ENCODE measurements at regions not wholly inside any gene's neighbourhood (a gene's known extent, or its start where the extent isn't known, plus 50 kb on each side); places are given as distances from the start of the nearest gene placed in this dataset.
A peak's percentile ranks its signal among the peaks of the same experiment; 100 is the strongest.

DNA sequence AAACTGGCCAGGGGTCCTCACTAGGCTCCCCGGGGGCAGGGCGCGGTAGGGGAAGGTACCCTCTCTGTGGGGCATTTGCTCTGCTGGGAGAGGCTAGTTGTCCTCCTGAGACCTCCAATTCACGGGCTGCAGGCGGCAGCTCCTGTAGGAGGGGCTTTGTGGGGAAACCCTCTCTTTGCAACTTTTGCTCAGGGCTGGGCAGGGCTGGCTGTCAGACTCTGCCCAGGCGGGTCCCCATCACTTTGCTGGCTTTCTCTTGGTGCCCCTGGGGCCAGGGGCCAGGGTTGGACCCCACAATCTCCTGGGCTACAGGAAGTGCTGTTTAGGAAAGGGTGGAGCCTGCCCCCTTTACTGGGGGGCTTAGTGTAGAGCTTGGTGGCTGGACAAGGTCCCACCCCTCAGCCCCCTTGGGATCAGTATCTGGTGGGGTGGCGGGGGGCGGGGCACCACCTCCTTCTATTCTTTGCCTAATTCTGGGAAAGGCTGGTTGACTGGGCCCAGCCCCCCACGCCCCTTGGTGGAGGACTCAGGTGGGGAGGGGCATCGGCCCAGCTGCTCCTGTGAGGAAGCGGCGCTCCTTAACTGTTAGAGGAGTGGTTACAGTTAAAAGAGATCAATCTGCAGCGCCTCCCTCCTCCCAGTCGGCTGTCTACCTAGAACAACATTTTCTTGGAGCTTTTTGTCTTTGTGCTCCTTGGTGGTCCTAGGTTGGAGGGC is 918.7 kb downstream of the AACS start:
- H3K4me1 ChIP-seq (replicated peaks; ENCODE audit: insufficient read depth): 0 out of 2 replicates have a peak, but pooled peaks cover 8% of the 10 kb centered on the region
- H3K4me3 ChIP-seq: peak overlapping the region; percentile 64
- H3K4me2 ChIP-seq: peak overlapping the region; percentile 79
- peak overlapping the region; percentile 83 for H2AFZ ChIP-seq
- ChIA-PET CTCF (interaction anchor here (0.6 kb wide), 2 partner anchors 22 to 658 kb away, joined by 3 to 7 read pairs; no protein-coding TSS in a partner anchor), POLR2A (ENCODE audit: unreplicated experiment) (interaction anchor here (0.6 kb wide), 1 partner anchor 40 kb away, joined by 3 read pairs; no protein-coding TSS in a partner anchor)
- intact Hi-C loops (cut with micrococcal nuclease; ENCODE audit: unreplicated experiment): loop anchor here (1.0 kb wide), 2 partner anchors 67 to 788 kb away; no protein-coding TSS in a partner anchor
- no peaks in the 10 kb centered on the region for H3K79me2 ChIP-seq (ENCODE audit: low read depth)
- peak overlapping the region; percentile 63 for H3K27ac ChIP-seq
- no peaks in the 10 kb centered on the region for H3K9me3 ChIP-seq (ENCODE audit: insufficient read depth, low read depth)
- peaks cover 5% of the 10 kb centered on the region; the same call in 1 of the 2 replicates for H3F3A ChIP-seq (ENCODE audit: insufficient read depth, low read depth)
- no peaks in the 10 kb centered on the region for H3K27me3 ChIP-seq (ENCODE audit: insufficient read depth, low read depth)
- H3K9me2 ChIP-seq (ENCODE audit: insufficient read depth): no peaks in the 10 kb centered on the region; the same call in 1 of the 2 replicates
- TSS peak; percentile 54 for BruUV-seq (replicated peaks)
- DNase-seq: peak in 1 of 2 experiments; percentile 20
- H3K36me3 ChIP-seq (ENCODE audit: low read depth): no peaks in the 10 kb centered on the region
- TF ChIP-seq EZH2 (IDR thresholded peaks at IDR 0.05; ENCODE audit: low read depth): no peak
- TF ChIP-seq, protein P1, sequence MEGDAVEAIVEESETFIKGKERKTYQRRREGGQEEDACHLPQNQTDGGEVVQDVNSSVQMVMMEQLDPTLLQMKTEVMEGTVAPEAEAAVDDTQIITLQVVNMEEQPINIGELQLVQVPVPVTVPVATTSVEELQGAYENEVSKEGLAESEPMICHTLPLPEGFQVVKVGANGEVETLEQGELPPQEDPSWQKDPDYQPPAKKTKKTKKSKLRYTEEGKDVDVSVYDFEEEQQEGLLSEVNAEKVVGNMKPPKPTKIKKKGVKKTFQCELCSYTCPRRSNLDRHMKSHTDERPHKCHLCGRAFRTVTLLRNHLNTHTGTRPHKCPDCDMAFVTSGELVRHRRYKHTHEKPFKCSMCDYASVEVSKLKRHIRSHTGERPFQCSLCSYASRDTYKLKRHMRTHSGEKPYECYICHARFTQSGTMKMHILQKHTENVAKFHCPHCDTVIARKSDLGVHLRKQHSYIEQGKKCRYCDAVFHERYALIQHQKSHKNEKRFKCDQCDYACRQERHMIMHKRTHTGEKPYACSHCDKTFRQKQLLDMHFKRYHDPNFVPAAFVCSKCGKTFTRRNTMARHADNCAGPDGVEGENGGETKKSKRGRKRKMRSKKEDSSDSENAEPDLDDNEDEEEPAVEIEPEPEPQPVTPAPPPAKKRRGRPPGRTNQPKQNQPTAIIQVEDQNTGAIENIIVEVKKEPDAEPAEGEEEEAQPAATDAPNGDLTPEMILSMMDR (conservative IDR thresholded peaks at IDR 0.05): no peak
- no peaks in the 10 kb centered on the region for H4K20me1 ChIP-seq (ENCODE audit: insufficient read depth)

DNA sequence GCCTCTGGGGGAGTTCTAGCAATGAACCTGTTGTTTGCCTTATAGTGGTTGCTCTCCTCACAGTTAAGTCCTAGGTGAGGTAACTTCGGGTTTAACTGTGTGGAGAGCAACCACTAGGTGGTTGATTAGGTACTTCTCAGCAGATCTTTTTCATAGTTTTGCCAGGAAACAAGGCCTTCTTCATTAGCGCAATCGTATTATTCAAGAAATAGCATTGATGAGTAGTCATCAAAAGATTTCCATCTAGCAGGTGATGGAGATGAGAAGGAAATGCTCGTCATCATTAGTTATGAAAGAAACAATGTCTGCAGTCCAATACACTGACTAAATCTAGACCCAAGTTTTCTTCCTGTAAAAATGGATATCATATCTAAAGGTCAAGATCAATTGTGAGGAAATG is 923.3 kb downstream of the AACS start:
- no peaks in the 10 kb centered on the region for H3K79me2 ChIP-seq (ENCODE audit: low read depth)
- no peaks in the 10 kb centered on the region for H3K27me3 ChIP-seq (ENCODE audit: insufficient read depth, low read depth)
- intact Hi-C loops (cut with micrococcal nuclease; ENCODE audit: unreplicated experiment): no loop called here
- TF ChIP-seq, protein P1 (conservative IDR thresholded peaks at IDR 0.05): no peak
- no peak for TF ChIP-seq EZH2 (IDR thresholded peaks at IDR 0.05; ENCODE audit: low read depth)
- no peak overlapping the region for H2AFZ ChIP-seq
- ChIA-PET POLR2A (ENCODE audit: unreplicated experiment) (no interaction called here), CTCF (no interaction called here)
- 0 out of 2 replicates have a peak, but pooled peaks cover 4% of the 10 kb centered on the region for H3K9me3 ChIP-seq (ENCODE audit: insufficient read depth, low read depth)
- no peaks in the 10 kb centered on the region for H3K4me1 ChIP-seq (replicated peaks; ENCODE audit: insufficient read depth)
- H4K20me1 ChIP-seq (ENCODE audit: insufficient read depth): no peaks in the 10 kb centered on the region
- peaks cover 5% of the 10 kb centered on the region; the same call in 1 of the 2 replicates for H3F3A ChIP-seq (ENCODE audit: insufficient read depth, low read depth)
- no peak overlapping the region for H3K4me3 ChIP-seq
- peak in 1 of 2 experiments; percentile 55 for DNase-seq
- H3K9me2 ChIP-seq (ENCODE audit: insufficient read depth): no peaks in the 10 kb centered on the region; the same call in 1 of the 2 replicates
- no peaks in the 10 kb centered on the region for H3K36me3 ChIP-seq (ENCODE audit: low read depth)
- no peak overlapping the region for H3K27ac ChIP-seq
- no peak overlapping the region for H3K4me2 ChIP-seq
- no TSS peak for BruUV-seq (replicated peaks)

DNA sequence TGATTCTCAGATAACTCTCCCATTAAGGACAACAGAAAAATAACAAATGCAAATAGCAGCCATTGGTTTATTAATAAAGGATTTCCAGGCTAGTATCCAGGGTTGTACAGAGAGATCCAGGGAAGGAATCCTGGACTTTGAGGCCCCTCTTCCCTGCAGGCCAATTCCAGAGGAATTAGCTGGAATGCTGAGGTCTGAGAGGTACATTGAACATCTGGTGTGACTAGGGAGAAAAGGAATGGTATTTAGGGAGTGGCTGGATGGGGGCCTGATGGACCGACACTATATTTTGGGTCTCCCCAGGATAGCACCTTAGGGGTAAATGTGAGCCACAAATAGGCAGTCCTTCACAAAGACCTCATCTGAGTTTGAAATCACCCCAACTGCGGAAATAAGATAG is 924.5 kb downstream of the AACS start:
- H3K27ac ChIP-seq: no peak overlapping the region
- H3K27me3 ChIP-seq (ENCODE audit: insufficient read depth, low read depth): no peaks in the 10 kb centered on the region
- no TSS peak for BruUV-seq (replicated peaks)
- H3K9me3 ChIP-seq (ENCODE audit: insufficient read depth, low read depth): 0 out of 2 replicates have a peak, but pooled peaks cover 4% of the 10 kb centered on the region
- no peaks in the 10 kb centered on the region for H4K20me1 ChIP-seq (ENCODE audit: insufficient read depth)
- H3K36me3 ChIP-seq (ENCODE audit: low read depth): no peaks in the 10 kb centered on the region
- H3F3A ChIP-seq (ENCODE audit: insufficient read depth, low read depth): no peaks in the 10 kb centered on the region
- no peak for DNase-seq
- no peaks in the 10 kb centered on the region for H3K79me2 ChIP-seq (ENCODE audit: low read depth)
- CTCF ChIA-PET: no interaction called here
- POLR2A ChIA-PET (ENCODE audit: unreplicated experiment): no interaction called here
- no peak overlapping the region for H2AFZ ChIP-seq
- intact Hi-C loops (cut with micrococcal nuclease; ENCODE audit: unreplicated experiment): no loop called here
- H3K4me1 ChIP-seq (replicated peaks; ENCODE audit: insufficient read depth): no peaks in the 10 kb centered on the region
- no peak overlapping the region for H3K4me2 ChIP-seq
- TF ChIP-seq, protein P1 (conservative IDR thresholded peaks at IDR 0.05): no peak
- TF ChIP-seq EZH2 (IDR thresholded peaks at IDR 0.05; ENCODE audit: low read depth): no peak
- H3K4me3 ChIP-seq: no peak overlapping the region
- no peaks in the 10 kb centered on the region; the same call in 1 of the 2 replicates for H3K9me2 ChIP-seq (ENCODE audit: insufficient read depth)
